DOHH2 (cell line): ENCODE measurements at regions not wholly inside any gene's neighbourhood (a gene's known extent, or its start where the extent isn't known, plus 50 kb on each side); places are given as distances from the start of the nearest gene placed in this dataset.

ENCODE experiments used
- CTCF ChIP-seq: fragments of 200-600 bp; sonication (generic); IDR thresholded peaks from one replicate; pipeline ENCODE4 v1.5.1; 2014; ENCODE audit warnings: antibody characterized with exemption, mild to moderate bottlenecking, low read depth, low read length; ENCODE audit not compliant: poor library complexity, severe bottlenecking
- EZH2phosphoT487 ChIP-seq: fragments of 200-600 bp; sonication (generic); IDR thresholded peaks from 2 replicates; pipeline ENCODE4 v1.6.1; 2017; ENCODE audit warnings: borderline replicate concordance, mild to moderate bottlenecking, antibody characterized with exemption, low read length, moderate library complexity, mixed read lengths

GRCh38 chr4:182193311-182193710 lies 49.9 kb upstream of the TENM3 start:
- TF ChIP-seq EZH2phosphoT487 = no peak
- TF ChIP-seq CTCF = no peak
